NB4 (cell line): ENCODE measurements at regions not wholly inside any gene's neighbourhood (a gene's known extent, or its start where the extent isn't known, plus 50 kb on each side); places are given as distances from the start of the nearest gene placed in this dataset.

Experiments used
- DNase-seq: peaks from one replicate; pipeline ENCODE4 v3.0.0; 2010; ENCODE audit warnings: low read depth
- H3K4me3 ChIP-seq: one replicate; pipeline ENCODE4 v1.5.1; 2011; ENCODE audit warnings: mild to moderate bottlenecking, low read depth, low read length, moderate library complexity
- CTCF ChIP-seq: IDR thresholded peaks from one replicate; pipeline ENCODE4 v1.5.1; 2012; ENCODE audit warnings: low read depth, low read length
- MAX ChIP-seq: IDR thresholded peaks from 2 replicates; pipeline ENCODE4 v1.6.1; 2011; ENCODE audit warnings: low read depth, low read length
- MYC ChIP-seq: IDR thresholded peaks from 2 replicates; pipeline ENCODE4 v1.6.1; 2011; ENCODE audit warnings: low read depth, low read length
- POLR2A ChIP-seq: IDR thresholded peaks from 2 replicates; pipeline ENCODE4 v1.6.1; 2011; ENCODE audit warnings: mild to moderate bottlenecking; ENCODE audit not compliant: insufficient read length; ENCODE audit errors: extremely low read depth

- no peak overlapping the region for H3K4me3 ChIP-seq
- TF ChIP-seq MYC: no peak
- TF ChIP-seq MAX: no peak
- no peak for TF ChIP-seq POLR2A
- TF ChIP-seq CTCF: no peak
- DNase-seq: no peak
Measured at GRCh38 chr5:67475489-67475888, 278.9 kb upstream of the CD180 start.

GRCh38 chr5:67474597-67475238, 278.1 kb upstream of the CD180 start:
- TF ChIP-seq POLR2A (no peak), CTCF (no peak), MAX (no peak), MYC (no peak)
- no peak for DNase-seq

GRCh38 chr5:67467110-67467509, 270.5 kb upstream of the CD180 start:
- DNase-seq: no peak
- TF ChIP-seq MAX: no peak
- no peak for TF ChIP-seq MYC
- TF ChIP-seq POLR2A: no peak
- H3K4me3 ChIP-seq: no peak overlapping the region

More at GRCh38 chr5:67474597-67475238, 278.1 kb upstream of the CD180 start:
- H3K4me3 ChIP-seq: no peak overlapping the region

- DNase-seq: no peak
- TF ChIP-seq MYC (no peak), MAX (no peak), CTCF (no peak), POLR2A (no peak)
- no peak overlapping the region for H3K4me3 ChIP-seq
Measured at GRCh38 chr5:67465537-67466207, 269.1 kb upstream of the CD180 start.

- no peak for DNase-seq
- no peak overlapping the region for H3K4me3 ChIP-seq
- TF ChIP-seq MAX (no peak), MYC (no peak), CTCF (no peak), POLR2A (no peak)
Measured at GRCh38 chr5:67462147-67462546, 265.5 kb upstream of the CD180 start.

- no peak for TF ChIP-seq MAX
- TF ChIP-seq MYC: no peak
- TF ChIP-seq CTCF: no peak
- TF ChIP-seq POLR2A: no peak
- no peak for DNase-seq
- no peak overlapping the region for H3K4me3 ChIP-seq
Measured at GRCh38 chr5:67459253-67459652, 262.7 kb upstream of the CD180 start.
